Choroid plexus epithelial cell (primary cell): ENCODE measurements at regions not wholly inside any gene's neighbourhood (a gene's known extent, or its start where the extent isn't known, plus 50 kb on each side); places are given as distances from the start of the nearest gene placed in this dataset.

Experiments used
- DNase-seq: peaks from one replicate; pipeline ENCODE4 v3.0.0-alpha.2; 2010; ENCODE audit warnings: low read depth
- H3K4me3 ChIP-seq: 2 replicates; pipeline ENCODE4 v1.5.1; 2011; ENCODE audit warnings: low read depth, mild to moderate bottlenecking, control low read depth, low read length, moderate library complexity
- TF ChIP-seq, protein P1 (sequence below): conservative IDR thresholded peaks from 2 replicates; pipeline ENCODE4 v1.5.1; 2011; ENCODE audit warnings: low read depth, mild to moderate bottlenecking, control low read depth, inconsistent platforms, low read length, moderate library complexity

DNA sequence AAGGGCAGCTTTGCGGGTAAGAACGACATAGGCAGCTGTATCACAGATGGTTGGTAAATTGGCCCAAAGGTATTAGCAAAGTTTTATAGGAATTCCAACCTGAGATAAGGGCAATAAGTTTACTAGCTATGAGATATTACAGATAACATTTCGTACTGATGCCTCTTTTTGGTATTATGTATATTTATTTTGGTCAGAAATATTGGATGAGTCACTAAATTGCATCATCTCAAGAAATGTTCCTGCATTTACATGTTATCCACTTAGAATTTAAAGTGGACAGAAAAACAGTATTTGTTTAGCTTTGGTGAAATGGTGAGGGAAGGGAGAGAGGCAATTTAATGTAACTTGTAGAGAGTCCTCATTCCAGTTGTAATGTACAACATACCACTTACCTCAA, 65.1 kb upstream of the PZP start:
- no peak overlapping the region for H3K4me3 ChIP-seq
- peak; percentile 74 for DNase-seq
- TF ChIP-seq, protein P1, sequence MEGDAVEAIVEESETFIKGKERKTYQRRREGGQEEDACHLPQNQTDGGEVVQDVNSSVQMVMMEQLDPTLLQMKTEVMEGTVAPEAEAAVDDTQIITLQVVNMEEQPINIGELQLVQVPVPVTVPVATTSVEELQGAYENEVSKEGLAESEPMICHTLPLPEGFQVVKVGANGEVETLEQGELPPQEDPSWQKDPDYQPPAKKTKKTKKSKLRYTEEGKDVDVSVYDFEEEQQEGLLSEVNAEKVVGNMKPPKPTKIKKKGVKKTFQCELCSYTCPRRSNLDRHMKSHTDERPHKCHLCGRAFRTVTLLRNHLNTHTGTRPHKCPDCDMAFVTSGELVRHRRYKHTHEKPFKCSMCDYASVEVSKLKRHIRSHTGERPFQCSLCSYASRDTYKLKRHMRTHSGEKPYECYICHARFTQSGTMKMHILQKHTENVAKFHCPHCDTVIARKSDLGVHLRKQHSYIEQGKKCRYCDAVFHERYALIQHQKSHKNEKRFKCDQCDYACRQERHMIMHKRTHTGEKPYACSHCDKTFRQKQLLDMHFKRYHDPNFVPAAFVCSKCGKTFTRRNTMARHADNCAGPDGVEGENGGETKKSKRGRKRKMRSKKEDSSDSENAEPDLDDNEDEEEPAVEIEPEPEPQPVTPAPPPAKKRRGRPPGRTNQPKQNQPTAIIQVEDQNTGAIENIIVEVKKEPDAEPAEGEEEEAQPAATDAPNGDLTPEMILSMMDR = no peak

- TF ChIP-seq, protein P1 = no peak
- DNase-seq = no peak
- no peak overlapping the region for H3K4me3 ChIP-seq
These were observed 63.7 kb upstream of the PZP start for GRCh38 chr12:9271875-9272274.

- TF ChIP-seq, protein P1 = no peak
- H3K4me3 ChIP-seq = no peak overlapping the region
- peak; percentile 24 for DNase-seq
These were observed 56.4 kb upstream of the PZP start for GRCh38 chr12:9264546-9264945.

- TF ChIP-seq, protein P1 = no peak
- no peak for DNase-seq
- H3K4me3 ChIP-seq = no peak overlapping the region
These were observed 52.7 kb upstream of the PZP start for GRCh38 chr12:9260931-9261330.

GRCh38 chr12:9258676-9259075, 50.5 kb upstream of the PZP start:
- TF ChIP-seq, protein P1 = no peak
- DNase-seq = no peak
- H3K4me3 ChIP-seq = no peak overlapping the region
